ENCODE measurements at regions not wholly inside any gene's neighbourhood (a gene's known extent, or its start where the extent isn't known, plus 50 kb on each side); places are given as distances from the start of the nearest gene placed in this dataset.
"Not testable (repeated sequence)": the region's sequence is repeated elsewhere in the genome, so short reads cannot be mapped to it uniquely, and the experiment has no call there.

- H3K23ac ChIP-seq (ENCODE audit: insufficient read length, low read depth, low read length); H3K27me3 ChIP-seq (ENCODE audit: insufficient read depth, low read length); H3K79me1 ChIP-seq (ENCODE audit: insufficient read depth, low read depth, low read length, poor library complexity, severe bottlenecking); H2BK12ac ChIP-seq (ENCODE audit: insufficient read length, low read depth, low read length); H3K23me2 ChIP-seq (ENCODE audit: insufficient read length, low read depth, low read length, poor library complexity, severe bottlenecking); H3T11ph ChIP-seq (ENCODE audit: low read length); H2BK5ac ChIP-seq (ENCODE audit: insufficient read length, low read length); H3K4ac ChIP-seq (ENCODE audit: low read depth, low read length); H4K5ac ChIP-seq (ENCODE audit: insufficient read length, low read depth, low read length); H3K27ac Mint-ChIP-seq; H3K9ac ChIP-seq (ENCODE audit: extremely low read depth, insufficient read length, low read length); H3K18ac ChIP-seq (ENCODE audit: insufficient read length, low read depth, low read length); H3K27me3 Mint-ChIP-seq (ENCODE audit: low read depth); H3K79me2 ChIP-seq (ENCODE audit: insufficient read depth, low read length); H3K9me3 ChIP-seq (ENCODE audit: control insufficient read depth, low read depth, low read length); H4K20me1 ChIP-seq (ENCODE audit: control insufficient read depth, insufficient read depth, insufficient read length); H4K8ac ChIP-seq (replicated peaks; ENCODE audit: insufficient read length, low read depth, low read length); DNase-seq; H4K91ac ChIP-seq (ENCODE audit: insufficient read length, low read depth, low read length); H3K4me1 ChIP-seq (ENCODE audit: insufficient read depth, low read length); H3K4me3 Mint-ChIP-seq; H3K56ac ChIP-seq (ENCODE audit: insufficient read length, low read depth, low read length); H3K9me3 Mint-ChIP-seq; H2AFZ ChIP-seq (ENCODE audit: low read length); H2BK15ac ChIP-seq (ENCODE audit: low read depth, low read length); H2AK5ac ChIP-seq (ENCODE audit: insufficient read length, low read length); H3K27ac ChIP-seq (ENCODE audit: insufficient read length, low read depth, low read length); H2BK120ac ChIP-seq (ENCODE audit: low read depth, low read length, poor library complexity, severe bottlenecking); H3K4me2 ChIP-seq (ENCODE audit: insufficient read depth, insufficient read length, low read length); H3K14ac ChIP-seq (ENCODE audit: insufficient read depth, low read length); H2BK20ac ChIP-seq (ENCODE audit: low read depth, low read length, poor library complexity, severe bottlenecking): not testable (repeated sequence)
- Mint-ChIP-seq H3K4me1 (peaks cover 11 to 19% of the 10 kb centered on the region in 2 experiments), H3K36me3 (ENCODE audit: insufficient read depth in 1 of 3, low read depth in 3 of 3) (peaks cover 0 to 11% (median 8%) of the 10 kb centered on the region in 3 experiments; a peak in 4 of 7 replicates)
- WGBS (ENCODE audit: extremely low coverage, insufficient read length, low lambda C conversion rate) = no CpG with 5 or more reads among the region's 3 CpGs
These were observed 215.5 kb upstream of the DUSP10 start for GRCh38 chr1:221957350-221957749.
